ENCODE measurements at regions not wholly inside any gene's neighbourhood (a gene's known extent, or its start where the extent isn't known, plus 50 kb on each side); places are given as distances from the start of the nearest gene placed in this dataset.
A peak's percentile ranks its signal among the peaks of the same experiment; 100 is the strongest.

DNA sequence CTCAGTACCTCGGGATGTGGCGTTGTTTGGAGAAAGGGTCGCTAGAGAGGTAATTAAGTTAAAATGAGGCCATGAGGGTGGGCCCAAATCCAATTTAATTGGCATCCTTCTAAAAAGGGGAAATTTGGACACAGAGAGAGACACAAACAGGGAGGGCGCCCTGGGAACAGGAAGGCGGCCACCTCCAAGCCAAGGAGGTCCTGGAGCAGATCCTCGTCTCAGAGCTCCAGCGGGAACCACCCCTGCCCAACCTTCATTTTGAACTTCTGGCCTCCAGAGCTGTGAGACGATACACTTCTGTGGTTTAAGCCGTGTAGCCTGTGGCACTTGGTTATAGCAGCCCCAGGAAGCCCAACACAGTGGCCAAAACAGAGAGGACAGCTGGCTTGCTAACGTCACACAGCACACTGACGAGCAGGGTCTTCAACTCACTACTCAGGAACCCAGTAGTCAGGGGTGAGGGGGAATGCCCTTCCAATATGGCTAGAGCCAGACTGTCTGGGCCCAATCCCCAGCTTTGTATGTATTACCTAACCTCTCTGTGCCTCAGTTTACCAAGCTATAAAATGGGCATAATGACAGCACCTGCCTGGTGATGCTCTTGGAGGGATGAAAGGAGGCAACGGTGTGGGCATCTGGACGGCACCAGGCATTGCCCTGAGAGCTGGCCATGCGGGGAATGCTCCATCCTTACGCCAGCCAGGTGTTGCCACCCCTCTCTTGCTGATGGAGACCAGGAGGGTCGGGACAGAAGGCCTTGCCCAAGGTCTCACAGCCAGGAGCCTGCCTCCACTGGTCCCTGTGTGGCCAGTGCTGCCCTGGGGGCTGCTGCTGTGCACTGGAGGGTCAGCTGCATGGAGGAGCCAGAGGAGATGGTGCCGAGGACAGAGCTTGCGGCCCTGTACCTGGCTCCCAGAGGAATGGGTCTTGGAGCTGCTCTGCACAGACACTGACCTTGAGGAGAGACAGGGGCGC, 53.3 kb upstream of the LINC01488 start:
- Histone ChIP-seq H3K4me2 (ENCODE audit: insufficient read depth, insufficient read length, low read length) (no peak overlapping the region), H4K5ac (ENCODE audit: insufficient read length, low read depth, low read length) (no peak overlapping the region), H4K91ac (ENCODE audit: insufficient read length, low read depth, low read length) (no peak overlapping the region), H3K79me1 (ENCODE audit: insufficient read depth, low read depth, low read length, poor library complexity, severe bottlenecking) (no peaks in the 10 kb centered on the region), H3K56ac (ENCODE audit: insufficient read length, low read depth, low read length) (no peak overlapping the region), H3K4me1 (ENCODE audit: insufficient read depth, low read length) (no peaks in the 10 kb centered on the region), H2BK20ac (ENCODE audit: low read depth, low read length, poor library complexity, severe bottlenecking) (no peak overlapping the region), H2BK120ac (ENCODE audit: low read depth, low read length, poor library complexity, severe bottlenecking) (no peak overlapping the region), H3K27me3 (ENCODE audit: insufficient read depth, low read length) (no peaks in the 10 kb centered on the region), H4K20me1 (ENCODE audit: control insufficient read depth, insufficient read depth, insufficient read length) (no peaks in the 10 kb centered on the region), H3K9ac (ENCODE audit: extremely low read depth, insufficient read length, low read length) (no peak overlapping the region), H2BK12ac (ENCODE audit: insufficient read length, low read depth, low read length) (no peak overlapping the region), H3K18ac (ENCODE audit: insufficient read length, low read depth, low read length) (no peak overlapping the region), H3K14ac (ENCODE audit: insufficient read depth, low read length) (no peak overlapping the region), H3K79me2 (ENCODE audit: insufficient read depth, low read length) (no peaks in the 10 kb centered on the region), H3K23ac (ENCODE audit: insufficient read length, low read depth, low read length) (no peak overlapping the region), H3T11ph (ENCODE audit: low read length) (no peak overlapping the region), H3K23me2 (ENCODE audit: insufficient read length, low read depth, low read length, poor library complexity, severe bottlenecking) (peaks cover 2% of the 10 kb centered on the region), H3K27ac (ENCODE audit: insufficient read length, low read depth, low read length) (no peak overlapping the region), H3K4ac (ENCODE audit: low read depth, low read length) (no peak overlapping the region), H4K8ac (replicated peaks; ENCODE audit: insufficient read length, low read depth, low read length) (no peak overlapping the region), H2BK15ac (ENCODE audit: low read depth, low read length) (no peak overlapping the region), H2BK5ac (ENCODE audit: insufficient read length, low read length) (no peak overlapping the region), H3K9me3 (ENCODE audit: control insufficient read depth, low read depth, low read length) (peaks cover 7% of the 10 kb centered on the region), H2AK5ac (ENCODE audit: insufficient read length, low read length) (no peak overlapping the region), H2AFZ (ENCODE audit: low read length) (no peak overlapping the region)
- H3K4me3 Mint-ChIP-seq: no peak overlapping the region
- H3K36me3 Mint-ChIP-seq (ENCODE audit: insufficient read depth in 1 of 3, low read depth in 3 of 3): peaks cover 3 to 13% (median 10%) of the 10 kb centered on the region in 3 experiments; a peak in 6 of 7 replicates
- TF ChIP-seq, protein P1, sequence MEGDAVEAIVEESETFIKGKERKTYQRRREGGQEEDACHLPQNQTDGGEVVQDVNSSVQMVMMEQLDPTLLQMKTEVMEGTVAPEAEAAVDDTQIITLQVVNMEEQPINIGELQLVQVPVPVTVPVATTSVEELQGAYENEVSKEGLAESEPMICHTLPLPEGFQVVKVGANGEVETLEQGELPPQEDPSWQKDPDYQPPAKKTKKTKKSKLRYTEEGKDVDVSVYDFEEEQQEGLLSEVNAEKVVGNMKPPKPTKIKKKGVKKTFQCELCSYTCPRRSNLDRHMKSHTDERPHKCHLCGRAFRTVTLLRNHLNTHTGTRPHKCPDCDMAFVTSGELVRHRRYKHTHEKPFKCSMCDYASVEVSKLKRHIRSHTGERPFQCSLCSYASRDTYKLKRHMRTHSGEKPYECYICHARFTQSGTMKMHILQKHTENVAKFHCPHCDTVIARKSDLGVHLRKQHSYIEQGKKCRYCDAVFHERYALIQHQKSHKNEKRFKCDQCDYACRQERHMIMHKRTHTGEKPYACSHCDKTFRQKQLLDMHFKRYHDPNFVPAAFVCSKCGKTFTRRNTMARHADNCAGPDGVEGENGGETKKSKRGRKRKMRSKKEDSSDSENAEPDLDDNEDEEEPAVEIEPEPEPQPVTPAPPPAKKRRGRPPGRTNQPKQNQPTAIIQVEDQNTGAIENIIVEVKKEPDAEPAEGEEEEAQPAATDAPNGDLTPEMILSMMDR (conservative IDR thresholded peaks at IDR 0.05): no peak
- peaks cover 19 to 21% of the 10 kb centered on the region in 2 experiments for H3K9me3 Mint-ChIP-seq
- WGBS (ENCODE audit: extremely low coverage, insufficient read length, low lambda C conversion rate): no CpG with 5 or more reads among the region's 19 CpGs
- peaks cover 4 to 5% of the 10 kb centered on the region in 2 experiments; a peak in 3 of 4 replicates for H3K4me1 Mint-ChIP-seq
- 0 out of 7 replicates have a peak overlapping the region, but pooled peaks of 1 of the 3 experiments have one; percentile 32 for H3K27ac Mint-ChIP-seq
- no peak for DNase-seq
- H3K27me3 Mint-ChIP-seq (ENCODE audit: low read depth): peaks cover 2% of the 10 kb centered on the region; the same call in 1 of the 2 replicates

Measured in H9 (cell line).